GM19025 (cell line): ENCODE measurements at regions not wholly inside any gene's neighbourhood (a gene's known extent, or its start where the extent isn't known, plus 50 kb on each side); places are given as distances from the start of the nearest gene placed in this dataset.
"Not testable (repeated sequence)": the region's sequence is repeated elsewhere in the genome, so short reads cannot be mapped to it uniquely, and the experiment has no call there.

ENCODE experiments used
- ATAC-seq: cut with Tn5 transposase; IDR thresholded peaks from one replicate; pipeline ENCODE4 v1.9.1; 2021; ENCODE audit warnings: mild to moderate bottlenecking, low read depth, moderate library complexity; ENCODE audit not compliant: unreplicated experiment

GRCh38 chr2:199216253-199216652 lies 241.5 kb downstream of the SATB2 start:
- ATAC-seq, result no peak

- ATAC-seq, result no peak
These were observed 250.7 kb downstream of the SATB2 start for GRCh38 chr2:199207011-199207410.

- no peak for ATAC-seq
These were observed 251.2 kb downstream of the SATB2 start for GRCh38 chr2:199206536-199206935.

GRCh38 chr2:199202964-199203363 lies 254.8 kb downstream of the SATB2 start:
- no peak for ATAC-seq

GRCh38 chr2:199201539-199201938 lies 256.2 kb downstream of the SATB2 start:
- no peak for ATAC-seq

GRCh38 chr2:199199797-199200196 lies 257.9 kb downstream of the SATB2 start:
- ATAC-seq, result no peak

- ATAC-seq, result no peak
These were observed 260.3 kb downstream of the SATB2 start for GRCh38 chr2:199197448-199197847.

- no peak for ATAC-seq
These were observed 261.1 kb downstream of the SATB2 start for GRCh38 chr2:199196686-199197085.

- no peak for ATAC-seq
These were observed 261.7 kb downstream of the SATB2 start for GRCh38 chr2:199195927-199196502.

GRCh38 chr2:199191461-199191860 lies 266.3 kb downstream of the SATB2 start:
- no peak for ATAC-seq

GRCh38 chr2:199189229-199189628 lies 268.5 kb downstream of the SATB2 start:
- ATAC-seq, result no peak

GRCh38 chr2:199186301-199186751 lies 271.4 kb downstream of the SATB2 start:
- ATAC-seq, result no peak

- ATAC-seq, result not testable (repeated sequence)
These were observed 272.6 kb downstream of the SATB2 start for GRCh38 chr2:199185174-199185573.

GRCh38 chr2:199163613-199164458 lies 293.9 kb downstream of the SATB2 start:
- no peak for ATAC-seq

GRCh38 chr2:199160677-199161465 lies 296.9 kb downstream of the SATB2 start:
- ATAC-seq, result no peak

- ATAC-seq, result no peak
These were observed 297.7 kb downstream of the SATB2 start for GRCh38 chr2:199160081-199160480.

GRCh38 chr2:199148076-199148845 lies 309.5 kb downstream of the SATB2 start:
- ATAC-seq, result no peak

GRCh38 chr2:199147216-199147615 lies 310.5 kb downstream of the SATB2 start:
- no peak for ATAC-seq

- ATAC-seq, result no peak
These were observed 313.2 kb downstream of the SATB2 start for GRCh38 chr2:199144546-199144945.

GRCh38 chr2:199144036-199144435 lies 313.7 kb downstream of the SATB2 start:
- ATAC-seq, result no peak
